Activated CD8-positive, alpha-beta T cell treated with anti-CD3 and anti-CD28 coated beads for 36 hours (primary cell): ENCODE measurements at regions not wholly inside any gene's neighbourhood (a gene's known extent, or its start where the extent isn't known, plus 50 kb on each side); places are given as distances from the start of the nearest gene placed in this dataset.

Experiments
- ATAC-seq: fragments of 200-7000 bp; cut with Tn5 transposase; one replicate; pipeline ENCODE4 v1.10.0; 2021; ENCODE audit warnings: mild to moderate bottlenecking, moderate library complexity
- CTCF ChIA-PET: fragments of 350-600 bp; sonication (Branson Sonifier 250); formaldehyde crosslinking; loops from one replicate; lab custom pipeline; 2021; ENCODE audit warnings: antibody characterized with exemption; lab: Charles Lee
- POLR2A ChIA-PET: fragments of 350-600 bp; sonication (Branson Sonifier 250); formaldehyde crosslinking; loops from one replicate; lab custom pipeline; 2021; ENCODE audit warnings: antibody characterized with exemption; lab: Charles Lee
- DNase-seq: peaks from one replicate; pipeline ENCODE4 v3.0.0-alpha.2; 2020
- H3K27ac Mint-ChIP-seq: one replicate; pipeline ENCODE4 v1.8.0; 2021; ENCODE audit warnings: mild to moderate bottlenecking, mixed read lengths
- H3K27me3 Mint-ChIP-seq: one replicate; pipeline ENCODE4 v1.8.0; 2021; ENCODE audit warnings: mixed read lengths
- H3K36me3 Mint-ChIP-seq: one replicate; pipeline ENCODE4 v1.8.0; 2021; ENCODE audit warnings: low read depth, mixed read lengths
- H3K4me1 Mint-ChIP-seq: one replicate; pipeline ENCODE4 v1.8.0; 2021; ENCODE audit warnings: low read depth, mixed read lengths
- H3K4me3 Mint-ChIP-seq: one replicate; pipeline ENCODE4 v1.8.0; 2021; ENCODE audit warnings: mild to moderate bottlenecking, moderate library complexity, mixed read lengths
- H3K9me3 Mint-ChIP-seq: one replicate; pipeline ENCODE4 v1.8.0; 2021; ENCODE audit warnings: mixed read lengths
- CTCF ChIP-seq: fragments of 200-600 bp; IDR thresholded peaks from one replicate; pipeline ENCODE4 v1.8.0; 2022; ENCODE audit warnings: antibody characterized with exemption, mild to moderate bottlenecking
- intact Hi-C: fragments of 100-400 bp; cut with micrococcal nuclease; formaldehyde crosslinking; loops from one replicate; pipeline ENCODE4 v1.10.0; 2022

- H3K27ac Mint-ChIP-seq: no peak overlapping the region
Measured at GRCh38 chr16:87135246-87136030, 181.8 kb downstream of the C16orf95 start.

GRCh38 chr16:87138316-87138715, 178.9 kb downstream of the C16orf95 start:
- POLR2A ChIA-PET: no interaction called here
- H3K4me3 Mint-ChIP-seq: no peak overlapping the region
- ATAC-seq (no peak), DNase-seq (no peak)
- no peaks in the 10 kb centered on the region for H3K4me1 Mint-ChIP-seq
- no peaks in the 10 kb centered on the region for H3K36me3 Mint-ChIP-seq
- no peaks in the 10 kb centered on the region for H3K27me3 Mint-ChIP-seq
- CTCF ChIA-PET: no interaction called here
- H3K27ac Mint-ChIP-seq: no peak overlapping the region
- no peak for TF ChIP-seq CTCF
- H3K9me3 Mint-ChIP-seq: no peaks in the 10 kb centered on the region
- intact Hi-C loops: no loop called here

More at GRCh38 chr16:87135246-87136030, 181.8 kb downstream of the C16orf95 start:
- TF ChIP-seq CTCF: no peak
- no peak for DNase-seq
- POLR2A ChIA-PET: no interaction called here
- Mint-ChIP-seq H3K27me3 (no peaks in the 10 kb centered on the region), H3K4me3 (no peak overlapping the region), H3K36me3 (no peaks in the 10 kb centered on the region), H3K4me1 (no peaks in the 10 kb centered on the region), H3K9me3 (no peaks in the 10 kb centered on the region)
- intact Hi-C loops: no loop called here
- no peak for ATAC-seq
- CTCF ChIA-PET: interaction anchor here (1.2 kb wide), 1 partner anchor 143 kb away, joined by 3 read pairs; no protein-coding TSS in a partner anchor

GRCh38 chr16:87138738-87139267, 178.4 kb downstream of the C16orf95 start:
- Mint-ChIP-seq H3K27ac (no peak overlapping the region), H3K4me1 (no peaks in the 10 kb centered on the region), H3K27me3 (no peaks in the 10 kb centered on the region), H3K4me3 (no peak overlapping the region), H3K9me3 (no peaks in the 10 kb centered on the region), H3K36me3 (no peaks in the 10 kb centered on the region)
- ATAC-seq (no peak), DNase-seq (no peak)
- ChIA-PET CTCF (no interaction called here), POLR2A (no interaction called here)
- TF ChIP-seq CTCF: no peak
- intact Hi-C loops: no loop called here

GRCh38 chr16:87140211-87141200, 176.7 kb downstream of the C16orf95 start:
- Mint-ChIP-seq H3K4me3 (no peak overlapping the region), H3K27ac (no peak overlapping the region), H3K9me3 (no peaks in the 10 kb centered on the region), H3K27me3 (no peaks in the 10 kb centered on the region), H3K36me3 (no peaks in the 10 kb centered on the region), H3K4me1 (peaks cover 2% of the 10 kb centered on the region)
- ATAC-seq: no peak
- intact Hi-C loops: no loop called here
- ChIA-PET CTCF (no interaction called here), POLR2A (interaction anchor here (0.6 kb wide), 1 partner anchor 160 kb away, joined by 3 read pairs; no protein-coding TSS in a partner anchor)
- TF ChIP-seq CTCF: no peak
- no peak for DNase-seq
